Activated naive CD4-positive, alpha-beta T cell treated with anti-CD3 and anti-CD28 coated beads, Interleukin-2, amount 50 U/mL, for 24 hours (primary cell): ENCODE measurements at regions not wholly inside any gene's neighbourhood (a gene's known extent, or its start where the extent isn't known, plus 50 kb on each side); places are given as distances from the start of the nearest gene placed in this dataset.

Experiments used
- H3K27ac Mint-ChIP-seq: one replicate; pipeline ENCODE4 v1.8.0; 2021; ENCODE audit warnings: mild to moderate bottlenecking, mixed read lengths
- H3K27me3 Mint-ChIP-seq: one replicate; pipeline ENCODE4 v1.8.0; 2021; ENCODE audit warnings: mixed read lengths
- H3K36me3 Mint-ChIP-seq: one replicate; pipeline ENCODE4 v1.8.0; 2021; ENCODE audit warnings: mixed read lengths
- H3K4me1 Mint-ChIP-seq: one replicate; pipeline ENCODE4 v1.8.0; 2021; ENCODE audit warnings: mixed read lengths
- H3K4me3 Mint-ChIP-seq: one replicate; pipeline ENCODE4 v1.8.0; 2021; ENCODE audit warnings: mild to moderate bottlenecking, mixed read lengths
- H3K9me3 Mint-ChIP-seq: one replicate; pipeline ENCODE4 v1.8.0; 2021; ENCODE audit warnings: mixed read lengths

GRCh38 chr4:113849771-113850170, 88.2 kb upstream of the CAMK2D start:
- Mint-ChIP-seq H3K36me3 (no peaks in the 10 kb centered on the region), H3K4me1 (peaks cover 5% of the 10 kb centered on the region), H3K4me3 (no peak overlapping the region), H3K9me3 (no peaks in the 10 kb centered on the region), H3K27me3 (no peaks in the 10 kb centered on the region), H3K27ac (no peak overlapping the region)

- H3K9me3 Mint-ChIP-seq: no peaks in the 10 kb centered on the region
- peaks cover 5% of the 10 kb centered on the region for H3K4me1 Mint-ChIP-seq
- no peaks in the 10 kb centered on the region for H3K27me3 Mint-ChIP-seq
- no peak overlapping the region for H3K4me3 Mint-ChIP-seq
- no peak overlapping the region for H3K27ac Mint-ChIP-seq
- H3K36me3 Mint-ChIP-seq: no peaks in the 10 kb centered on the region
Observed at GRCh38 chr4:113847710-113848109, 86.2 kb upstream of the CAMK2D start.

- Mint-ChIP-seq H3K4me1 (peaks cover 5% of the 10 kb centered on the region), H3K36me3 (no peaks in the 10 kb centered on the region), H3K9me3 (no peaks in the 10 kb centered on the region), H3K27me3 (no peaks in the 10 kb centered on the region), H3K27ac (no peak overlapping the region), H3K4me3 (no peak overlapping the region)
Observed at GRCh38 chr4:113846433-113846832, 84.9 kb upstream of the CAMK2D start.

- H3K4me1 Mint-ChIP-seq: peaks cover 5% of the 10 kb centered on the region
- H3K9me3 Mint-ChIP-seq: no peaks in the 10 kb centered on the region
- no peaks in the 10 kb centered on the region for H3K27me3 Mint-ChIP-seq
- no peak overlapping the region for H3K4me3 Mint-ChIP-seq
- H3K36me3 Mint-ChIP-seq: no peaks in the 10 kb centered on the region
- H3K27ac Mint-ChIP-seq: no peak overlapping the region
Observed at GRCh38 chr4:113845138-113845537, 83.6 kb upstream of the CAMK2D start.

- Mint-ChIP-seq H3K27me3 (no peaks in the 10 kb centered on the region), H3K36me3 (peaks cover 2% of the 10 kb centered on the region), H3K27ac (no peak overlapping the region), H3K4me3 (no peak overlapping the region), H3K4me1 (peaks cover 5% of the 10 kb centered on the region), H3K9me3 (no peaks in the 10 kb centered on the region)
Observed at GRCh38 chr4:113844369-113844768, 82.8 kb upstream of the CAMK2D start.

- Mint-ChIP-seq H3K27me3 (no peaks in the 10 kb centered on the region), H3K36me3 (peaks cover 2% of the 10 kb centered on the region), H3K4me1 (peaks cover 6% of the 10 kb centered on the region), H3K9me3 (no peaks in the 10 kb centered on the region), H3K27ac (no peak overlapping the region), H3K4me3 (no peak overlapping the region)
Observed at GRCh38 chr4:113840861-113841260, 79.3 kb upstream of the CAMK2D start.

GRCh38 chr4:113838460-113838859, 76.9 kb upstream of the CAMK2D start:
- Mint-ChIP-seq H3K4me3 (no peak overlapping the region), H3K27ac (no peak overlapping the region)

GRCh38 chr4:113837397-113837796, 75.9 kb upstream of the CAMK2D start:
- H3K27me3 Mint-ChIP-seq: no peaks in the 10 kb centered on the region
- H3K4me1 Mint-ChIP-seq: peaks cover 14% of the 10 kb centered on the region
- H3K36me3 Mint-ChIP-seq: peaks cover 2% of the 10 kb centered on the region
- no peak overlapping the region for H3K4me3 Mint-ChIP-seq
- H3K27ac Mint-ChIP-seq: no peak overlapping the region
- no peaks in the 10 kb centered on the region for H3K9me3 Mint-ChIP-seq

More at GRCh38 chr4:113838460-113838859, 76.9 kb upstream of the CAMK2D start:
- H3K36me3 Mint-ChIP-seq: peaks cover 2% of the 10 kb centered on the region
- H3K4me1 Mint-ChIP-seq: peaks cover 10% of the 10 kb centered on the region
- H3K9me3 Mint-ChIP-seq: no peaks in the 10 kb centered on the region
- H3K27me3 Mint-ChIP-seq: no peaks in the 10 kb centered on the region

DNA sequence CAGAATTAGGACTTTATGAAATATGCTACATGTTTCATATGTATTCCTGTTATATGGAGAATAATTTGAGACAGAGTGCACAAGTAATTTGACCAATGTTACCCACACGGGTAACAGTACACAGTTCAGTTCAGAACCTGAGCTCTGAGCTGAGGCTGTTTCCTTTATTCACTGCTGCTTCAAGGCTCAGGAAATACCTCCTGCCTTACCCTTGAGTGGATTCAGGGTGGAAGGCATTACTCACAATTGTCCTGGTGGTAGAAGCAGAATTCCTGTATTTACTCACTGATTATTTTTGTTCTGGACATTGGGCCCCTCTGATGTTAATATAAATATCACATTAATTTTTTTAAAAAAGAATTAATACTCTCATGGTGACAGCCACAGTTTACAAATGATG, 73.5 kb upstream of the CAMK2D start:
- Mint-ChIP-seq H3K27ac (no peak overlapping the region), H3K4me3 (no peak overlapping the region), H3K4me1 (peaks cover 23% of the 10 kb centered on the region), H3K9me3 (no peaks in the 10 kb centered on the region), H3K36me3 (peaks cover 5% of the 10 kb centered on the region), H3K27me3 (no peaks in the 10 kb centered on the region)

GRCh38 chr4:113834298-113834697, 72.8 kb upstream of the CAMK2D start:
- H3K27me3 Mint-ChIP-seq: no peaks in the 10 kb centered on the region
- no peak overlapping the region for H3K27ac Mint-ChIP-seq
- H3K9me3 Mint-ChIP-seq: no peaks in the 10 kb centered on the region
- no peak overlapping the region for H3K4me3 Mint-ChIP-seq
- peaks cover 3% of the 10 kb centered on the region for H3K36me3 Mint-ChIP-seq
- H3K4me1 Mint-ChIP-seq: peaks cover 24% of the 10 kb centered on the region

DNA sequence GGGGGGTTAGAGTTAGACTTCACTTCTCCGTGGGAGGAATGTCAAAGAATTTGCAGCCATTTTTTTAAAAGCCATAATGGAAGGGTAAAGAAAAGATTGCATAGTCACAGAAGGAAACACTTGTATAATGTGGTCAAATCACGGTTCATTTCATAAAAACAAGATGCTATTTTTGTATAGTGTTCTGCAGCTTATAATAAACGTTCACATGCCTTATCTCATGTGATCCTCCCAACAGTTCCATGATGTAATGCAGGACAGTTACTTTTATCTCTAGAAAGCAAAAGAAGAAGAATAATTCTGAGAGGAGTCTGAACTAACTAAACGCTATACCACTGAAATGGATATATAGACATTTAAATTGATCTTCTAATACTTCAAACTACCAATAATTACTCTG, 71.3 kb upstream of the CAMK2D start:
- peaks cover 25% of the 10 kb centered on the region for H3K4me1 Mint-ChIP-seq
- peaks cover 3% of the 10 kb centered on the region for H3K36me3 Mint-ChIP-seq
- H3K9me3 Mint-ChIP-seq: no peaks in the 10 kb centered on the region
- no peaks in the 10 kb centered on the region for H3K27me3 Mint-ChIP-seq
- no peak overlapping the region for H3K27ac Mint-ChIP-seq
- no peak overlapping the region for H3K4me3 Mint-ChIP-seq

GRCh38 chr4:113831457-113831856, 69.9 kb upstream of the CAMK2D start:
- Mint-ChIP-seq H3K4me3 (no peak overlapping the region), H3K4me1 (peaks cover 28% of the 10 kb centered on the region), H3K27ac (no peak overlapping the region), H3K9me3 (no peaks in the 10 kb centered on the region), H3K36me3 (peaks cover 3% of the 10 kb centered on the region), H3K27me3 (no peaks in the 10 kb centered on the region)

DNA sequence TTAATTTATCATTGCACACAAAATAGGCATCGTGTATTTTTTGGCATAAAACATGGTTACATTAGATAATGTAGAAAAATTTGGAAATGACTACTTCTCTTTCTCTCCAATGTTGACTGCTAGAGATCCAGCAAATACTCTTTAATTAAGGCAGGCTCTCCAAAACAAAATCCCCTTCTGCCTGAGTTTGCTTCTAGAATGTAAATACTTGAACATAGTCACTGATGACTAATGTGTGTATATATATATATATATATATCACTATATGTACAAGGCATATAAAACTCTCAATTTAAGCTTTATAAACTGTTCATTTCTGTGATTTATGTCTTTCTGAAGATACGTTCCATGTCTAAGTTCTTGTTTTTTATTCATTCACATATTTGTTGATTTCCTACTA, 67.2 kb upstream of the CAMK2D start:
- H3K27me3 Mint-ChIP-seq: no peaks in the 10 kb centered on the region
- peaks cover 51% of the 10 kb centered on the region for H3K4me1 Mint-ChIP-seq
- H3K9me3 Mint-ChIP-seq: peaks cover 6% of the 10 kb centered on the region
- H3K36me3 Mint-ChIP-seq: peaks cover 3% of the 10 kb centered on the region
- H3K27ac Mint-ChIP-seq: no peak overlapping the region
- no peak overlapping the region for H3K4me3 Mint-ChIP-seq

- Mint-ChIP-seq H3K4me3 (no peak overlapping the region), H3K4me1 (peaks cover 62% of the 10 kb centered on the region), H3K27me3 (no peaks in the 10 kb centered on the region), H3K9me3 (peaks cover 6% of the 10 kb centered on the region), H3K27ac (no peak overlapping the region), H3K36me3 (peaks cover 3% of the 10 kb centered on the region)
Observed at GRCh38 chr4:113827285-113827684, 65.7 kb upstream of the CAMK2D start.

GRCh38 chr4:113826421-113826820, 64.9 kb upstream of the CAMK2D start:
- Mint-ChIP-seq H3K27ac (no peak overlapping the region), H3K4me1 (peaks cover 65% of the 10 kb centered on the region), H3K4me3 (peak overlapping the region; percentile 24), H3K36me3 (peaks cover under 1% of the 10 kb centered on the region), H3K27me3 (no peaks in the 10 kb centered on the region), H3K9me3 (peaks cover 6% of the 10 kb centered on the region)

- Mint-ChIP-seq H3K4me3 (peak overlapping the region; percentile 8), H3K27me3 (no peaks in the 10 kb centered on the region), H3K36me3 (no peaks in the 10 kb centered on the region), H3K4me1 (peaks cover 62% of the 10 kb centered on the region), H3K27ac (peak overlapping the region; percentile 72), H3K9me3 (peaks cover 6% of the 10 kb centered on the region)
Observed at GRCh38 chr4:113825272-113825671, 63.7 kb upstream of the CAMK2D start.

- no peaks in the 10 kb centered on the region for H3K36me3 Mint-ChIP-seq
- H3K9me3 Mint-ChIP-seq: peaks cover 6% of the 10 kb centered on the region
- no peaks in the 10 kb centered on the region for H3K27me3 Mint-ChIP-seq
- peak overlapping the region; percentile 66 for H3K27ac Mint-ChIP-seq
- peaks cover 65% of the 10 kb centered on the region for H3K4me1 Mint-ChIP-seq
- peak overlapping the region; percentile 43 for H3K4me3 Mint-ChIP-seq
Observed at GRCh38 chr4:113824396-113824795, 62.9 kb upstream of the CAMK2D start.
